Ascending aorta (tissue), 2 donors: ENCODE measurements at regions not wholly inside any gene's neighbourhood (a gene's known extent, or its start where the extent isn't known, plus 50 kb on each side); places are given as distances from the start of the nearest gene placed in this dataset.
"Not testable (repeated sequence)": the region's sequence is repeated elsewhere in the genome, so short reads cannot be mapped to it uniquely, and the experiment has no call there.

Experiments used
- DNase-seq, 2 donors: peaks; one replicate each; pipeline ENCODE4 v3.0.0-alpha.2; 2019; ENCODE audit warnings: low spot score in 2 of 2
- H3K27ac ChIP-seq, 2 donors: fragments of 200-600 bp; sonication (generic); one replicate each; pipeline ENCODE4 v1.5.1; 2016 to 2017; ENCODE audit warnings: mild to moderate bottlenecking in 1 of 2
- H3K27me3 ChIP-seq: fragments of 200-600 bp; sonication (generic); one replicate; pipeline ENCODE4 v1.5.1; 2017
- H3K36me3 ChIP-seq, 2 donors: fragments of 200-600 bp; sonication (generic); one replicate each; pipeline ENCODE4 v1.5.1; 2016
- H3K4me1 ChIP-seq, 2 donors: fragments of 200-600 bp; sonication (generic); one replicate each; pipeline ENCODE4 v1.5.1; 2016 to 2017; ENCODE audit warnings: mild to moderate bottlenecking in 1 of 2
- H3K4me3 ChIP-seq, 2 donors: fragments of 200-600 bp; sonication (generic); one replicate each; pipeline ENCODE4 v1.5.1; 2016 to 2017; ENCODE audit warnings: mild to moderate bottlenecking in 1 of 2
- H3K9me3 ChIP-seq, 2 donors: fragments of 200-600 bp; sonication (generic); one replicate each; pipeline ENCODE4 v1.5.1; 2016
- CTCF ChIP-seq, 3 experiments: fragments of 200-600 bp in 2 of 3; fragments of 450-650 bp in 1 of 3; sonication (generic) in 2 of 3; IDR thresholded peaks; one replicate each; pipeline ENCODE4 v1.5.1; 2016 to 2019; ENCODE audit warnings: antibody characterized with exemption in 3 of 3, mild to moderate bottlenecking in 1 of 3, moderate library complexity in 1 of 3
- intact Hi-C: fragments of 100-400 bp; cut with DNase I; formaldehyde crosslinking; loops from one replicate; pipeline ENCODE4 v1.15.1; 2023

DNA sequence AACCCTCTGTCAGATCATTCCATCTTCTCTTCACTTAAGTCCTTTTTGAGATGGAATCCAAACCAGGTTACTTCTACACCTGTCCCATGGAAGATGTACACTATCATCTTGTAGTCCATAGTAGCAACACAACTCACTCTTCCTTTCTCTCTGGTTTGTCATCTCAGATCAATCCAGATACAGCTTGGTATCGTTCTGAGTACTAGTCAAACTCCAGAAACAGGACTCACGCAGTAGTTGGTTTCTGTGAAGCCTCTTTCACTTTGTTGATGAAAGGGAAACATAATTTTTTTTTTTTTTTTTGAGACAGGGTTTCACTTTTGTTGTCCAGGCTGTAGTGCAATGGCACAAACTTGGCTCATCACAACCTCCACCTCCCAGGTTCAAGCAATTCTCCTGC lies 484.0 kb downstream of the PRDM9 start:
- TF ChIP-seq CTCF (IDR thresholded peaks at IDR 0.05): no peak
- no peak overlapping the region for H3K27ac ChIP-seq
- no peak for DNase-seq
- no peaks in the 10 kb centered on the region for H3K36me3 ChIP-seq
- H3K9me3 ChIP-seq: no peaks in the 10 kb centered on the region
- no peaks in the 10 kb centered on the region for H3K4me1 ChIP-seq
- no peak overlapping the region for H3K4me3 ChIP-seq
- H3K27me3 ChIP-seq: no peaks in the 10 kb centered on the region
- intact Hi-C loops: no loop called here

- DNase-seq: no peak
- TF ChIP-seq CTCF (IDR thresholded peaks at IDR 0.05): no peak
- Histone ChIP-seq H3K4me3 (no peak overlapping the region), H3K27me3 (no peaks in the 10 kb centered on the region), H3K9me3 (no peaks in the 10 kb centered on the region), H3K27ac (no peak overlapping the region), H3K36me3 (no peaks in the 10 kb centered on the region), H3K4me1 (no peaks in the 10 kb centered on the region)
- intact Hi-C loops: no loop called here
Observed at GRCh38 chr5:23994581-23995370, 487.4 kb downstream of the PRDM9 start.

DNA sequence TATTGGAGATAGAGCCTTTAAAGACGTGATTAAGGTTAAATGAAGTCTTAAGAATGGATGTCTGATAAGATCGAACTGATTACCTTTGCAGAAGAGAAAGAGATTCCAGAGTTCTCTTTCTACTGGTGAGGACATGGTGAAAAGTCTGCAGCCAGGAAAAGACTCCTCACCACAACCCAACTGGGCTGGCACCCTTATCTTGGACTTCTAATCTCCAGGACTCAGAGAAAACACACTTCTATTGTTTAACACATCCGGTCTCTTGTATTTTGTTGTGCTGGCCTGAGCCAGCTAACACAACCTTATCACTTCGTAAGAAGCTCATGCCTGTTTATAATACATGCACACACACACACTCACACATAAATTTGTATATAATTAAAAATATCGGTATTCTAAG lies 489.1 kb downstream of the PRDM9 start:
- no peak overlapping the region for H3K27ac ChIP-seq
- intact Hi-C loops: no loop called here
- H3K4me1 ChIP-seq: no peaks in the 10 kb centered on the region
- no peak for TF ChIP-seq CTCF (IDR thresholded peaks at IDR 0.05)
- DNase-seq: no peak
- H3K4me3 ChIP-seq: no peak overlapping the region
- no peaks in the 10 kb centered on the region for H3K9me3 ChIP-seq
- H3K36me3 ChIP-seq: no peaks in the 10 kb centered on the region
- H3K27me3 ChIP-seq: no peaks in the 10 kb centered on the region

DNA sequence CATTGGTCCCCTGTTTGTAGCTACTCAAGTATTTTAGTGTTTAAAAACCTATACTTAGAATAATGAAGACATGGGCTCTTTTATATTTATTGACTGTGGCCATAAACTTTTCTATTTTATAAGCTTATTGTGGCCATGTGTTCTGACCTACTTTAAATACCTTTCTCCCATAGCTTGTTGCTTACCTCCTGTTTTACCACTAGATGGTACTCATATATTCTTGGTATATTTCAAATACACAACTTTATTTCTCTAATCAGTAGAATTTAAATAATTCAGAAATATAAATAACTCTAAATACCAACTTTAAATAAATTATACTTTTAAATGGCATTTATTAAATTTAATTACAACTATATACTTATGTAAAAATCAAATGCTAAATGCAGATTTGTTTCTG lies 498.0 kb downstream of the PRDM9 start:
- peaks cover 0 to 4% of the 10 kb centered on the region in 2 donors for H3K9me3 ChIP-seq
- H3K27me3 ChIP-seq: no peaks in the 10 kb centered on the region
- DNase-seq: no peak
- intact Hi-C loops: no loop called here
- no peak overlapping the region for H3K27ac ChIP-seq
- H3K4me3 ChIP-seq: no peak overlapping the region
- H3K36me3 ChIP-seq: no peaks in the 10 kb centered on the region
- TF ChIP-seq CTCF (IDR thresholded peaks at IDR 0.05): no peak
- H3K4me1 ChIP-seq: no peaks in the 10 kb centered on the region

DNA sequence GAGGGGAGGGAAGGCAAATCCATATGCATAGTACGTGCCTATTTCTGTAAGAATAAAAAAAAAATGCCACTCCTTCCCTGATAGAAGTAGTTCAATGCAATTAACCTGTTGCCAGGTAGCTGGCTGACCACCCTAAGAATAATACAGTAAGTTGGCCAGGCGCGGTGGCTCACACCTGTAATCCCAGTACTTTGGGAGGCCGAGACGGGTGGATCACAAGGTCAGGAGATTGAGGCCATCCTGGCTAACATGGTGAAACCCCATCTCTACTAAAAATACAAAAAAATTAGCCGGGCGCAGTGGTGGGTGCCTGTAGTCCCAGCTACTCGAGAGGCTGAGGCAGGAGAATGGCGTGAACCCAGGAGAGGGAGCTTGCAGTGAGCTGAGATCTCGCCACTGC lies 510.3 kb downstream of the PRDM9 start:
- H3K9me3 ChIP-seq, H3K27ac ChIP-seq, intact Hi-C loops, DNase-seq, H3K4me1 ChIP-seq, H3K4me3 ChIP-seq, H3K36me3 ChIP-seq, H3K27me3 ChIP-seq: not testable (repeated sequence)

DNA sequence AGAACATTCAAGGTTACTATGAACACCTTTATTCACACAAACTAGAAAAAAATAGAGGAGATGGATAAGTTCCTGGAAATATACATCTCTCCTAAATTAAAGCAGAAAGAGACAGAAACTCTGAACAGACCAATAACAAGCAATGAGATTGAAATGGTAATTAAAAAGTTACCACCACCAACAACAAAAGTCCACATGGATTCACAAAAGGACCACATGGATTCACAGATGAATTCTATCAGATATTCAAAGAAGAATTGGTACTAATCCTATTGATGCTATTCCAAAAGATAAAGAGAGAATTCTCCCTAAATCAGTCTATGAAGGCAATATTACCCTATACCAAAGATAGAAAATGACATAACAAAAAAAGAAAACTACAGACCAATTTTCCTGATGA lies 518.9 kb downstream of the PRDM9 start:
- intact Hi-C loops: no loop called here
- H3K4me1 ChIP-seq: no peaks in the 10 kb centered on the region
- no peak for TF ChIP-seq CTCF (IDR thresholded peaks at IDR 0.05)
- no peaks in the 10 kb centered on the region for H3K36me3 ChIP-seq
- no peaks in the 10 kb centered on the region for H3K27me3 ChIP-seq
- no peak overlapping the region for H3K27ac ChIP-seq
- no peak overlapping the region for H3K4me3 ChIP-seq
- DNase-seq: no peak
- peaks cover 0 to 10% of the 10 kb centered on the region in 2 donors for H3K9me3 ChIP-seq
